CD4-positive, alpha-beta T cell treated with Interleukin-15 for 1 hour (primary cell): ENCODE measurements at regions not wholly inside any gene's neighbourhood (a gene's known extent, or its start where the extent isn't known, plus 50 kb on each side); places are given as distances from the start of the nearest gene placed in this dataset.
"Not testable (repeated sequence)": the region's sequence is repeated elsewhere in the genome, so short reads cannot be mapped to it uniquely, and the experiment has no call there.

Experiments used
- DNase-seq: peaks from one replicate; pipeline ENCODE4 v3.0.0-alpha.2; 2020

GRCh38 chr13:59270327-59270726 lies 893.4 kb downstream of the DIAPH3 start:
- DNase-seq: no peak

- DNase-seq: no peak
Measured at GRCh38 chr13:59274958-59275727, 888.6 kb downstream of the DIAPH3 start.

- DNase-seq: no peak
Measured at GRCh38 chr13:59276436-59276835, 887.3 kb downstream of the DIAPH3 start.

DNA sequence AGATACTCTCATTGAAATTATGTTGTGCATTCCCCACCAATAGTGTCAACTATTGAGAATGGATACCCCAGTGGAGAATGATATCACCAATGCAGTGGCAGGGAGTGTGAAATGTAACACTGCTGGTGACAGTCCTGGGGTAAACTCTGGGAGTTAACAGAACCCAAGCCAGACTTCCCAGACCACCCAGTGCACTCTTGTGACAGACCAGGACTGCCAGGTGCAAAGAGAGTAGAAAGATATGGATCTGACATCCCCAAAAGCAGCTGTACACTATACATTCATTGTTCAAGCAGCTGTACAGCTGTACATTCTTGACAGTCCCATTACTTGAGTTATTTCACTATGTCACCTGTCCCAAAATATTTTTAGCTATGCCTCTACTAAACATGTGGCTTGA lies 886.6 kb downstream of the DIAPH3 start:
- DNase-seq: no peak

- DNase-seq: no peak
Measured at GRCh38 chr13:59279028-59279427, 884.7 kb downstream of the DIAPH3 start.

DNA sequence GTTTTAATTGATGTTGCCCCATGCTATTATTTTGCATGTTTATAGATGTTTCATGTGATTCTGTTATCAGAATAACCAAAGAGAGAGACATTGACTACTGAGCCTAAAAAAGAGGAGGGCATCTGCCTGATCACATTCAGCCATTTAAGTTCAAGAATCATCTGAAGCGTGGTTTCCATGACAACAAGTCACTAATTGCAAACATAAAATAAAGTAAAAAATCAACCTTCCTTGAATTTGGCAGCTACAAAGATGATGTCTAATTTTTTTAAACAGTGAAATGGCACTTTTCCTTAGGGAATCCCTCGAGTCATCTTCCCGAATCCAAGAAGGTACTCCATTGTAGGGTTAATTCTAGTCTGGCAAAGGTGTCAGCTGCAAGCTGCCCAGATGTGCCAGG lies 884.2 kb downstream of the DIAPH3 start:
- no peak for DNase-seq

DNA sequence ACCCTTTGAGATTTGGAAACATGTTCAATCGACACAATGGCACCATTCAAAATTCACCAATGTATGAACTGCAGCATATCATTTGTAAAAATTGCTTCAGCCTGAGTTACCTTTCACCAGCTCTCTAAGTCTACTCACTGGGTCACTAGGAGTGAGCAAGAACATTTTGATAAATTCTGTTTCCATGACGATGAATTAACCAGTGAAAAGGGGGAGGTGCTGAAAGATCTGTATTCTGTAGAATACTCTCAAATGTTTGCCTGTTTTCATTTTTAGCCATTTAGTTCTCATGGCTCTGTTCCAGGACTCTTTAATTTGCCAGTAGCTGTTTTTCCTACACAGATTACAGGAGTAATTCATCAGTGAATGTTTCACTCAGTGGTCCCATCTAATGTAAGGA lies 883.4 kb downstream of the DIAPH3 start:
- DNase-seq: no peak

GRCh38 chr13:59281453-59281852 lies 882.3 kb downstream of the DIAPH3 start:
- no peak for DNase-seq

- not testable (repeated sequence) for DNase-seq
Measured at GRCh38 chr13:59292240-59292639, 871.5 kb downstream of the DIAPH3 start.

DNA sequence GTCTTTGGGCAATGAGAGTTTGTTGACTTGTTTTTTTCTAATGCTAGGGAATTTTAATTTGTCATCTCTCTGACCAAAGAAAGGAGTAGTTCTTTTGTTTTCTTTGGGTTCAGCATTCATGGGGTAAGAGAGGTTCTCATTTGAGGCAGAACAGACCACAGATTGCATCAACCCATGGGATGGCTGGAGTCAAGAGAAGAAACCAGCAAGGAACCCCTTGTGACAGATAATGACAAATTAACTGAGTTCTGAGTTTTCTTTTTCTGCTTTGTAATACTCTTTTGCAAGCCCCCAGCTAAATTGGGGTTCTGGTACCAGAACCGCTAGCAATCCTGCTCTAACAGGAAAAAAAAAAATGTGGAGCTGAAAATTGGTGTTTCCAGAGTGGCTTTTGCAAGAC lies 864.1 kb downstream of the DIAPH3 start:
- DNase-seq: no peak

DNA sequence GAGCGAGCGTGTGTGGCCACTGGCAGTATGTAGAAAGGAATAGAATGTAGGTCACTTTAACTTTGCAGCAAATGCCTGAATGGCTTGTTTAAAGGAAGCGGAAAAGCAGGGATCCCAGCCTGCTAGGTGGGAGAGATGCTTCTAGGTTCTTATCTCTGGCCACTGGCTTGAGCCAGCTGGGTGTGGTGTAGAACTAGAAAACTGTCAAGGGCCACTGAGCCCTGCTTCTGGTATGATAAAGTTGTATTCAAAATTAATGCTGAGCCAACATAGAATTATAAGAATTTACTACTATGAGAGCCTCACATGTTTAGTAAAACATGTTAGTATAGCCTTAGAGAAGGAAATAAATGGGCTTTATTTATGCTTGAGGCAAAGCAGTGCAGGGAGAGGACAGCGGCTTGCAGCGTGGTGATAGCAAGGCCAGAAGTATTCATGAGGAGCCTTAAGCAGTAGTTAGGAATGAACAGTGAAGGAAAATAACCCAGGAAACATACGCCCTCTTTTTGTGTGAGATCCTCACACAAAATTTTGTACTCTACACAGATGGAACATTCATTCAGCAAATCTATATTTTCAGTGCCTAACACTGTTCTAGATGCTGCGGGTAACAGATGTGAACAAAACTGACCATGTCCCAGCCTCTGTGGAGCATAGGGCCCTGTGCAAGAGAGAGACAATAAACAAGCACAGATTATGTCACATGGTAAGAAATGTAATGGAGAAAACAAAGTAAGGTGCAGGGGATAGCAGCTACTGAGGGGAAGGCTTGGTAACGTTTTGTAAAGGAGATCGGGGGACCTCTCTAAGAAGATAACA lies 863.2 kb downstream of the DIAPH3 start:
- DNase-seq: no peak

GRCh38 chr13:59301174-59301567 lies 862.6 kb downstream of the DIAPH3 start:
- DNase-seq: no peak

GRCh38 chr13:59303433-59303832 lies 860.3 kb downstream of the DIAPH3 start:
- DNase-seq: no peak

DNA sequence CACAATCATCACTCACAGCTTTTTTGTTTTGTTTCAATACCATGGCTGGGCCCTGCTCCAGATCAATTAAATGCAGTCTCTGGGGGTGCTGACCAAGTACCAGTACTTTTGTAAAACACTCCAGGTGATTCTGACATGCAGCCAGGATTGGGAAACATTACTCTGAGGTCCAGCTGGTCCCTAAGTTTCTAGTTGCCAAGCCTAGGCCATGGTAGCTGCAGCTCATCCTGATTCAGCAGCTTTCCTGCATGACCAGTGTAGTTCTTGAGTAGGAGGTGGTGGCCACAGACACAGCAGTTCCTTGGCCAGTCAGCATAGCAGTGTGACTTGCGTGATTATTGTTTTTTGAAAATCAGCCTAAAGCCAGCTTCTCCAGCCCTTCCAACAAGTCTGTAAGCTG lies 859.1 kb downstream of the DIAPH3 start:
- no peak for DNase-seq

GRCh38 chr13:59305896-59306295 lies 857.8 kb downstream of the DIAPH3 start:
- DNase-seq: no peak

DNA sequence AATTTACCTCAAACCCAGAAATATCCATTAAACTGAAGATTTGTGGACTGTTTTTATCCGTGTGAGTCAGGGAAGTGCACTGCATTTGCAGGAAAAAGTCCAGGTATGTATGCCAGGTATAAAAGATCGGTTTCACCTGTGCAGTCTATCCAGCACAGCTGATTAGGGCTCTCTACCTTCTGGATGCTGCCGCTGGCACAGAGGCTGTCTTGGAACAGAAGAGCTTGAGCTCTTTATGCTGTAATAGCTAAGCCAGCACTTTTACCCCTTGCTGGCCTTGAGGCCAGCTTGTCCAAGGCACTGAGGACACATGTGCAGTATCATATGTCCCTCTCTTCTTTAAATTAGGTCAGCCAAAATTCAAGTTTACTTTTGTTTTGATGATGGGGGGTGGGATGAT lies 851.0 kb downstream of the DIAPH3 start:
- DNase-seq: no peak

DNA sequence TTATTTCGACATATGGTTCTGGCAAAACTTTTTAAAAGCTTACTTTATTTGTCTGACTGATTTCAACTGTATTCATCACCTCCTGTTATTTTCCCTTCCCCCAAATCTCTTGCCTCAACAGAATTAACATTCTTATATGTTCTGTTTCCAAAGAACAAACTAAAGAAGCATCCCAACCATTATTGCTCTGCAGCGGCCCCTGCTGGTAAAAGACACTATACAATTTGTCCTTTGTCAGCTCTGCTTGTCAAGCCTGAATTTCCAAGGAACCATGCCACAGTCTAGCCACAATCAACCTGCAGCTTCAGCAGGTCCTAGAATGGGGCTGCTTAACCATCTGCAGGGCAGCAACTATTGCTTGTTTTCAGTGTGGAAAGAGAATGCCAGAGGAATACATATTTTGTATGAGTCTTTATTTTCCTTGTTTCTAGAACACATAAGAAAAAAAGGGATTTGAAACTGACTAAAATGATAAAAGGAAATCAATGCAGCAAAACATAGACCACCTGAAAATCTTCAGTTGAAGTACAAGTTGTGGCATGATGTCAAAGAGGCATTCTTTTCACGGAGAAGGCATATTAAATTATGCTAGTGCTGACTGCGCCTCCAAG lies 845.3 kb downstream of the DIAPH3 start:
- DNase-seq: no peak

GRCh38 chr13:59319276-59319675 lies 844.5 kb downstream of the DIAPH3 start:
- DNase-seq: no peak

DNA sequence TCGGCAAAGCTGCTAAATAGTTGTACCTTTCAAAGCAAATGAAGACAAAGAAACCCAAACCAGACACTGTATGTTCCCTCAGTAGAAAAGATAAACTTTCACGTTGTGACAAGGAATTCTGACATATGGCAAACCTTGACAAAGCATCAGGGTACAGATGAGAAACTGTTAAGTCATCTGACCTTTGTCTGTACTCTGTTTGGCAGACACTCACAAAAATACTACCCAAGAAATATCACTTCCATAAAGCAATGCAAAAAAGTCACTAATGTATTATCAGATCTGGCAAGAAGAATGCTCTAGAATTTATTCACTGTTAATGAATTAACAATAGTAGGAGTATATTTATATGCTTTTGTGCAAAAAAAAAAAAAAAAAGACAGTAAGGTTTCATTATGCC lies 843.7 kb downstream of the DIAPH3 start:
- DNase-seq: no peak

- not testable (repeated sequence) for DNase-seq
Measured at GRCh38 chr13:59324401-59324800, 839.3 kb downstream of the DIAPH3 start.

DNA sequence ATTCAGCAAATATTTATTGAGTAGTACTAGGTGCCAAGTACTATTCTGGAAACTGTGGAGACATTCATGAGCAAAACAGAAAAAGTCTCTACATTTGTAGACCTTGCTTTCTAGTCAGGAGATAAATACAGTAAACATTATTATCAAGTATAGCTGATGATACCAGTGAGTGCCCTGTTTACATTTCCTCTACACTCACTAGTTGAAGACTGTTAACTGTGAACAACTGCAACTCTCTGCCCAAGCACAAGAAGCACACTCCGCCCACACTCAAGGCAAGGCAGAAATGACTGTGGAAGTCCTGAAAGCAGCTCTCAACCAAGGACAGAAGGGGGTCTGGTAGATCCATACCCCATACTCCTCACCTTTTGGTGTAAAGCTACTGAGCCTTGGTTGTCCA lies 837.0 kb downstream of the DIAPH3 start:
- DNase-seq: no peak

GRCh38 chr13:59330764-59331163 lies 833.0 kb downstream of the DIAPH3 start:
- no peak for DNase-seq

DNA sequence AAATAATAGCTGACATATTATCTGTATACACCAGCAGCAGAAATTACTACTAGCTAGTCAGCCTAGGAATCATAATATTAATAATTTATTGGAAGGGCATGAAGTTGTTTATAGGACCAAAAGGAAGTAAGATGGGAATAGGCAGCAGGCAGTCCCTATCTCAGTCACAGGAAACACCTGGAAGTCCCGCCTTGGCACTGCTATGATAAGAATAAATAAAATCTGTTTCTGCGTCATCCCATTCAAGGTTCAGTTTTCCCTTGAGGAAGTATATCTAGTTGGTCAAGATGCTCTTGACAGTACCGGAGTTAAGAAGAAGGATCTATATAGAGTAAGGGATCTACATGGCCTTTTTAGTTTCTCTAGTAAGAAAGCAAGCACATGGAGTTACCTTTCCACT lies 830.8 kb downstream of the DIAPH3 start:
- no peak for DNase-seq

DNA sequence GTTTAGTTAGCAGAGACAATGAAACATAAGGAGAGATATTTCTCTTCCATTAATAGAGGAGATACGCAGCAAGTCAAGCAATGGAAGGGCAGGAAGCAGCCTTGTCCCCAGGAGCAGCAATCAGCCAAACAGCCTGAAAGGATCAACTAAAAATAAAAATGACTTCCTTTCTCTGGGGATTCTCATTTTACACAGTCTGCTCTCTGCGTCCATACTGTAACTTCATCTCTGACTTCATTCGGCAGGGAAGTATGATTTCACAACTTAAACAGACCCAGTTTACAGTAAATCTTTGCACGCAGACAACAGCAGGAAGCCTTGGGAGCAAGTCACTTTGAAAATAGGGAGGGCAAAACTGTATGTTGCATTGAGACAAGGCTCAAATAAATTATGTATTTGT lies 826.7 kb downstream of the DIAPH3 start:
- DNase-seq: no peak
